HG02759 (cell line): ENCODE measurements at regions not wholly inside any gene's neighbourhood (a gene's known extent, or its start where the extent isn't known, plus 50 kb on each side); places are given as distances from the start of the nearest gene placed in this dataset.
A peak's percentile ranks its signal among the peaks of the same experiment; 100 is the strongest.
"Not testable (repeated sequence)": the region's sequence is repeated elsewhere in the genome, so short reads cannot be mapped to it uniquely, and the experiment has no call there.

Source experiments
- ATAC-seq: cut with Tn5 transposase; IDR thresholded peaks from one replicate; pipeline ENCODE4 v1.9.1; 2021; ENCODE audit warnings: mild to moderate bottlenecking, moderate library complexity; ENCODE audit not compliant: unreplicated experiment

GRCh38 chr6:14217728-14218518 is 100.4 kb downstream of the CD83 start:
- ATAC-seq = no peak

- no peak for ATAC-seq
Observed at GRCh38 chr6:14218519-14218800, 100.9 kb downstream of the CD83 start.

- no peak for ATAC-seq
Observed at GRCh38 chr6:14221564-14222279, 104.2 kb downstream of the CD83 start.

GRCh38 chr6:14222956-14223355 is 105.4 kb downstream of the CD83 start:
- no peak for ATAC-seq

- ATAC-seq = peak; percentile 61
Observed at GRCh38 chr6:14224359-14225103, 107.0 kb downstream of the CD83 start.

GRCh38 chr6:14226051-14226660 is 108.6 kb downstream of the CD83 start:
- ATAC-seq = no peak

GRCh38 chr6:14228571-14228970 is 111.0 kb downstream of the CD83 start:
- no peak for ATAC-seq

GRCh38 chr6:14231071-14231483 is 113.5 kb downstream of the CD83 start:
- no peak for ATAC-seq

GRCh38 chr6:14231501-14232280 is 114.1 kb downstream of the CD83 start:
- no peak for ATAC-seq

- no peak for ATAC-seq
Observed at GRCh38 chr6:14232889-14233288, 115.3 kb downstream of the CD83 start.

- ATAC-seq = no peak
Observed at GRCh38 chr6:14235653-14236356, 118.2 kb downstream of the CD83 start.

GRCh38 chr6:14239097-14239496 is 121.5 kb downstream of the CD83 start:
- no peak for ATAC-seq

- no peak for ATAC-seq
Observed at GRCh38 chr6:14240411-14241166, 123.0 kb downstream of the CD83 start.

GRCh38 chr6:14241255-14242070 is 123.9 kb downstream of the CD83 start:
- no peak for ATAC-seq

GRCh38 chr6:14242912-14243311 is 125.3 kb downstream of the CD83 start:
- ATAC-seq = not testable (repeated sequence)

GRCh38 chr6:14243597-14243996 is 126.0 kb downstream of the CD83 start:
- no peak for ATAC-seq

- ATAC-seq = no peak
Observed at GRCh38 chr6:14246876-14247275, 129.3 kb downstream of the CD83 start.

GRCh38 chr6:14250573-14250972 is 133.0 kb downstream of the CD83 start:
- no peak for ATAC-seq
